Lower lobe of right lung (tissue), 2 donors: ENCODE measurements at regions not wholly inside any gene's neighbourhood (a gene's known extent, or its start where the extent isn't known, plus 50 kb on each side); places are given as distances from the start of the nearest gene placed in this dataset.

Source experiments
- ATAC-seq, 2 donors: fragments of 200-7000 bp; cut with Tn5 transposase; one replicate each; pipeline ENCODE4 v1.9.1; 2020 to 2022; ENCODE audit warnings: mild to moderate bottlenecking in 2 of 2, moderate library complexity in 2 of 2
- DNase-seq: peaks from one replicate; pipeline ENCODE4 v3.0.0-alpha.2; 2020
- H3K27ac ChIP-seq: fragments of 200-600 bp; one replicate; pipeline ENCODE4 v1.8.0; 2022
- H3K27me3 ChIP-seq: fragments of 200-600 bp; one replicate; pipeline ENCODE4 v1.8.0; 2022; ENCODE audit warnings: low read depth
- H3K36me3 ChIP-seq: fragments of 200-600 bp; one replicate; pipeline ENCODE4 v1.8.0; 2022; ENCODE audit warnings: mild to moderate bottlenecking
- H3K4me1 ChIP-seq: fragments of 200-600 bp; one replicate; pipeline ENCODE4 v1.8.0; 2022
- H3K4me3 ChIP-seq: fragments of 200-600 bp; one replicate; pipeline ENCODE4 v1.8.0; 2022; ENCODE audit warnings: mild to moderate bottlenecking
- H3K9me3 ChIP-seq: fragments of 200-600 bp; one replicate; pipeline ENCODE4 v1.8.0; 2022
- CTCF ChIP-seq: fragments of 200-600 bp; IDR thresholded peaks from one replicate; pipeline ENCODE4 v1.8.0; 2022; ENCODE audit warnings: antibody characterized with exemption, mild to moderate bottlenecking
- intact Hi-C: fragments of 100-400 bp; cut with DNase I; formaldehyde crosslinking; loops from one replicate; pipeline ENCODE4 v1.11.0; 2022
- donor health status: DM: no; HTN: yes; CAD: no; lungs with severe emphysema.

DNA sequence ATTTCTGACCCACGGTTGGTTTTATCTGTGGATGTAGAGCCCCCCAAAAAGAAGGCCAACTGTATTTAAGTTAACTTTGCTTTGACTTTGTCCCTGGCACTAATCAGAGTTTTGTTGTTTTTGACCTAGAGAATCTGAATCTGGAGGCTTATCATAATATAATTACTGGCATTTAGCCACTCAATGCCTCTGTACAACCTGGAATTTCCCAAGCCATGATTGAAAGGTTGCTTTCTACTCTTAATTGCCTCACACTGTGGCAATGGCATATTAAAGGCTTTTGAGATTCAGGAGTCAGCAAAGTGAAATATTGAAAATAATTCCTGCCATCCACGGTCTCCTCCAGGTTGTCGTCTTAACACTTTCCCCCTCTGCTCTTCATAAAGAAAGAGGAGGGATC is 205.2 kb upstream of the GHITM start:
- no peak for ATAC-seq
- no peaks in the 10 kb centered on the region for H3K9me3 ChIP-seq
- H3K27ac ChIP-seq, result no peak overlapping the region
- no peaks in the 10 kb centered on the region for H3K4me1 ChIP-seq
- H3K27me3 ChIP-seq, result no peaks in the 10 kb centered on the region
- H3K4me3 ChIP-seq, result no peak overlapping the region
- DNase-seq, result no peak
- intact Hi-C loops, result no loop called here
- no peak for TF ChIP-seq CTCF
- no peaks in the 10 kb centered on the region for H3K36me3 ChIP-seq

DNA sequence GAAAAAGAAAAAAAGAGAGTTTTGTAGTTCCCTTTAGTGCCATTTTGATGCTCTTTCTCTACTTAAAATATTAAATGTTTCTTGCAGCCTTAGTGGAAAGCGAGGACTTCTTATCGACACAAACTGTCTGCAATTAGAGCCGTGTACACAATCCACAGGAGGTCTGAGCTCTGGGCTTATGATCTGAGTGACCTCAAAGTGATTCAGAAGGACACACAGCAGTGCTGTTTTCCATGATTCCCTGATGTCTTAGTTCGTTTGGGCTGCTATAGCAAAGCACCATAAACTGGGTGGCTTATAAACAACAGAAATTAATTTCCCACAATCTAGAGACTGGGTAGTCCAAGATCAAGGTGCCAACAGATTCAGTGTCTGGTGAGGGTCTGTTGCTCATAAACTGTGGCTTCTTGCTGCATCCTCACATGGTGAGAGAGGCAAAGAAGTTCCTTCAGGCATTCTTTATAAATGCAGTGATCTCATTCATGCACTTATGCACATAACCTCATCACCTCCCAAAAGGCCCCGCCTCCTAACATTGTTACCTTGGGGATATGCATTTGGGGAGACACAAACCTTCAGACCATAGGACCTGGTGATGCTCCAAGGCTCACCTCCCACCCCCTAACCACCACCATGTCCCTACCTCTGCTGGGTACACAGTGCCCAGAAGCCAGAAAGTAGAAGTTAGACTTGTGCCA is 204.5 kb upstream of the GHITM start:
- H3K9me3 ChIP-seq, result no peaks in the 10 kb centered on the region
- H3K4me3 ChIP-seq, result no peak overlapping the region
- no peak for TF ChIP-seq CTCF
- DNase-seq, result no peak
- H3K27me3 ChIP-seq, result no peaks in the 10 kb centered on the region
- H3K4me1 ChIP-seq, result no peaks in the 10 kb centered on the region
- no peak overlapping the region for H3K27ac ChIP-seq
- H3K36me3 ChIP-seq, result no peaks in the 10 kb centered on the region
- intact Hi-C loops, result no loop called here
- no peak for ATAC-seq

- no peak for ATAC-seq
- no peak overlapping the region for H3K27ac ChIP-seq
- intact Hi-C loops, result no loop called here
Observed at GRCh38 chr10:83935339-83935736, 204.0 kb upstream of the GHITM start.

GRCh38 chr10:83935911-83936310 is 203.4 kb upstream of the GHITM start:
- Histone ChIP-seq H3K27me3 (no peaks in the 10 kb centered on the region), H3K27ac (no peak overlapping the region), H3K4me1 (no peaks in the 10 kb centered on the region), H3K36me3 (no peaks in the 10 kb centered on the region), H3K4me3 (no peak overlapping the region), H3K9me3 (no peaks in the 10 kb centered on the region)
- intact Hi-C loops, result no loop called here
- ATAC-seq, result no peak
- no peak for DNase-seq
- TF ChIP-seq CTCF, result no peak

More at GRCh38 chr10:83935339-83935736, 204.0 kb upstream of the GHITM start:
- Histone ChIP-seq H3K4me1 (no peaks in the 10 kb centered on the region), H3K36me3 (no peaks in the 10 kb centered on the region), H3K4me3 (no peak overlapping the region), H3K27me3 (no peaks in the 10 kb centered on the region), H3K9me3 (no peaks in the 10 kb centered on the region)
- DNase-seq, result no peak
- no peak for TF ChIP-seq CTCF

- Histone ChIP-seq H3K9me3 (no peaks in the 10 kb centered on the region), H3K4me3 (no peak overlapping the region), H3K36me3 (no peaks in the 10 kb centered on the region), H3K27me3 (no peaks in the 10 kb centered on the region), H3K27ac (no peak overlapping the region), H3K4me1 (no peaks in the 10 kb centered on the region)
- intact Hi-C loops, result no loop called here
- DNase-seq (no peak), ATAC-seq (no peak)
- TF ChIP-seq CTCF, result no peak
Observed at GRCh38 chr10:83937161-83937560, 202.1 kb upstream of the GHITM start.
